SU-DHL-6 (cell line): ENCODE measurements at regions not wholly inside any gene's neighbourhood (a gene's known extent, or its start where the extent isn't known, plus 50 kb on each side); places are given as distances from the start of the nearest gene placed in this dataset.
"Not testable (repeated sequence)": the region's sequence is repeated elsewhere in the genome, so short reads cannot be mapped to it uniquely, and the experiment has no call there.

ENCODE experiments used
- H2AFZ ChIP-seq: fragments of 200-600 bp; sonication (generic); 2 replicates; pipeline ENCODE4 v1.6.1; 2014; ENCODE audit warnings: low read depth, mild to moderate bottlenecking, moderate library complexity, mixed read lengths, antibody characterized with exemption, low read length; ENCODE audit not compliant: severe bottlenecking
- H3F3A ChIP-seq: fragments of 200-600 bp; shearing (Covaris generic); 2 replicates; pipeline ENCODE4 v1.6.0; 2016; ENCODE audit warnings: antibody characterized with exemption, mild to moderate bottlenecking; ENCODE audit not compliant: insufficient read depth
- H3K27ac ChIP-seq: fragments of 200-600 bp; sonication (generic); 2 replicates; pipeline ENCODE4 v1.5.1; 2016; ENCODE audit warnings: low read depth, mild to moderate bottlenecking, low read length, moderate library complexity, mixed read lengths
- H3K27me3 ChIP-seq: fragments of 200-600 bp; sonication (generic), shearing (Covaris generic); 2 replicates; pipeline ENCODE4 v1.6.0; 2014; ENCODE audit warnings: mild to moderate bottlenecking, low read length
- H3K36me3 ChIP-seq: fragments of 200-600 bp; sonication (generic); 2 replicates; pipeline ENCODE4 v1.6.1; 2014; ENCODE audit warnings: mild to moderate bottlenecking, low read length, mixed read lengths
- H3K4me2 ChIP-seq: fragments of 300-600, 200-600 bp; shearing (Covaris generic), sonication (generic); 2 replicates; pipeline ENCODE4 v1.6.0; 2014; ENCODE audit warnings: low read length, low read depth, mild to moderate bottlenecking; ENCODE audit not compliant: poor library complexity, severe bottlenecking
- H3K4me3 ChIP-seq: fragments of 200-600 bp; sonication (generic); 2 replicates; pipeline ENCODE4 v1.5.1; 2014; ENCODE audit warnings: antibody characterized with exemption, low read length, mild to moderate bottlenecking, mixed read lengths; ENCODE audit not compliant: insufficient read depth, poor library complexity, severe bottlenecking
- H3K79me2 ChIP-seq: fragments of 200-600 bp; sonication (generic); 2 replicates; pipeline ENCODE4 v1.6.1; 2014; ENCODE audit warnings: mild to moderate bottlenecking, low read length, moderate library complexity; ENCODE audit not compliant: insufficient read depth
- H3K9ac ChIP-seq: fragments of 200-600 bp; sonication (generic); 2 replicates; pipeline ENCODE4 v1.7.0; 2014; ENCODE audit warnings: mild to moderate bottlenecking, low read length
- H3K9me2 ChIP-seq: fragments of 200-600 bp; sonication (generic); replicated peaks from 2 replicates; pipeline ENCODE4 v1.6.1; 2014; ENCODE audit warnings: low read length; ENCODE audit not compliant: insufficient read depth
- H3K9me3 ChIP-seq: fragments of 200-600 bp; sonication (generic); 2 replicates; pipeline ENCODE4 v1.6.1; 2014; ENCODE audit warnings: low read length, mixed read lengths; ENCODE audit not compliant: insufficient read depth
- H4K20me1 ChIP-seq: fragments of 200-600 bp; sonication (generic); 2 replicates; pipeline ENCODE4 v1.6.1; 2014; ENCODE audit warnings: low read depth, mild to moderate bottlenecking, antibody characterized with exemption, low read length, moderate library complexity, mixed read lengths
- EZH2phosphoT487 ChIP-seq: fragments of 200-600 bp; sonication (generic), shearing (Covaris generic); conservative IDR thresholded peaks from 2 replicates; pipeline ENCODE4 v1.6.1; 2018; ENCODE audit warnings: mild to moderate bottlenecking, antibody characterized with exemption, low read length, moderate library complexity, mixed read lengths
- TF ChIP-seq, protein P1 (sequence below): fragments of 200-600 bp; sonication (generic); IDR thresholded peaks from one replicate; pipeline ENCODE4 v1.5.1; 2017; ENCODE audit warnings: antibody characterized with exemption, mild to moderate bottlenecking, low read length, moderate library complexity; ENCODE audit not compliant: insufficient read depth, poor library complexity, severe bottlenecking

GRCh38 chr9:105021917-105022316 lies 94.0 kb upstream of the ABCA1 start:
- H2AFZ ChIP-seq, result no peak overlapping the region
- no peaks in the 10 kb centered on the region for H4K20me1 ChIP-seq
- H3K36me3 ChIP-seq, result no peaks in the 10 kb centered on the region
- TF ChIP-seq, protein P1, sequence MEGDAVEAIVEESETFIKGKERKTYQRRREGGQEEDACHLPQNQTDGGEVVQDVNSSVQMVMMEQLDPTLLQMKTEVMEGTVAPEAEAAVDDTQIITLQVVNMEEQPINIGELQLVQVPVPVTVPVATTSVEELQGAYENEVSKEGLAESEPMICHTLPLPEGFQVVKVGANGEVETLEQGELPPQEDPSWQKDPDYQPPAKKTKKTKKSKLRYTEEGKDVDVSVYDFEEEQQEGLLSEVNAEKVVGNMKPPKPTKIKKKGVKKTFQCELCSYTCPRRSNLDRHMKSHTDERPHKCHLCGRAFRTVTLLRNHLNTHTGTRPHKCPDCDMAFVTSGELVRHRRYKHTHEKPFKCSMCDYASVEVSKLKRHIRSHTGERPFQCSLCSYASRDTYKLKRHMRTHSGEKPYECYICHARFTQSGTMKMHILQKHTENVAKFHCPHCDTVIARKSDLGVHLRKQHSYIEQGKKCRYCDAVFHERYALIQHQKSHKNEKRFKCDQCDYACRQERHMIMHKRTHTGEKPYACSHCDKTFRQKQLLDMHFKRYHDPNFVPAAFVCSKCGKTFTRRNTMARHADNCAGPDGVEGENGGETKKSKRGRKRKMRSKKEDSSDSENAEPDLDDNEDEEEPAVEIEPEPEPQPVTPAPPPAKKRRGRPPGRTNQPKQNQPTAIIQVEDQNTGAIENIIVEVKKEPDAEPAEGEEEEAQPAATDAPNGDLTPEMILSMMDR, result no peak
- no peak for TF ChIP-seq EZH2phosphoT487
- no peak overlapping the region for H3K9ac ChIP-seq
- H3K9me3 ChIP-seq, result no peaks in the 10 kb centered on the region
- no peak overlapping the region for H3K27ac ChIP-seq
- H3F3A ChIP-seq, result no peaks in the 10 kb centered on the region
- H3K4me2 ChIP-seq, result no peak overlapping the region
- no peaks in the 10 kb centered on the region for H3K79me2 ChIP-seq
- no peaks in the 10 kb centered on the region for H3K27me3 ChIP-seq
- H3K9me2 ChIP-seq, result no peaks in the 10 kb centered on the region
- no peak overlapping the region for H3K4me3 ChIP-seq

DNA sequence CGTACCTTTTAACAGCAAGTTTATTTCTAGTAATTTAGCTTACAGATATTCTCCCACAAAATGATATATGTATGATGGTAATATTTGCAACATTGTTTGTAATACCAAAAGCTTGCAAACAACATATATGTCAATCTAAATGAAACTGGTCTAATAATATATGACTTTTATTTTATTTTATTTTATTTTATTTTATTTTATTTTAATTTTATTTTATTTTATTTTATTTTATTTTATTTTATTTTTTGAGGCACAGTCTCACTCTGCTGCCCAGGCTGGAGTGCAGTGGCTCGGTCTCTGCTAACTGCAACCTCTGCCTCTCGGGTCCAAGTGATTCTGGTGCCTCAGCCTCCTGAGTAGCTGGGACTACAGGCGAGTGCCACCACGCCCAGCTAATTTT lies 94.6 kb upstream of the ABCA1 start:
- not testable (repeated sequence) for H4K20me1 ChIP-seq, H3K79me2 ChIP-seq, H3K36me3 ChIP-seq, H3K9ac ChIP-seq, H3K4me3 ChIP-seq, H3K9me3 ChIP-seq, H3F3A ChIP-seq, H3K9me2 ChIP-seq, H3K27me3 ChIP-seq, H2AFZ ChIP-seq, H3K4me2 ChIP-seq, H3K27ac ChIP-seq

DNA sequence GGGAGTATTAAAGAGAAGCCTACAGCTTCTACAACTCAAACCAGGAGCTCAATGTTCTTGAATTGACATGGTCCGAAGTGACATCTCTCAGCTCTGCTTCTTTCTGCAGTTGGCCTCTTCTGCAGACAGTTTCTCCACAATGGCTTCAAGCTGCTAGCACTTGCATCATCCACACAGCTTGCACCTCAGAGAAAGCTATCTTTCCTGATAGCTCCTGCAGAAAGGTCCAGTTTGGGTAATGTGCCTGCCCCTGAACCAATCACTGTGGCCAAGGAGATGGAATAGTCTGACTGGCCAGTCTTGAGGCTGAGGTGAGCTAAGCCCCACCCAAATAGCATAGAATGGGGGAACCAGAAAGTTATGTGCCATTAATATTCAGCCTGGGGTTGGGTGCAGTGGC lies 95.8 kb upstream of the ABCA1 start:
- Histone ChIP-seq H3K79me2 (no peaks in the 10 kb centered on the region), H3K27me3 (no peaks in the 10 kb centered on the region), H3K9me2 (no peaks in the 10 kb centered on the region), H3K27ac (no peak overlapping the region), H3K9ac (no peak overlapping the region), H3K4me2 (no peak overlapping the region), H3K36me3 (no peaks in the 10 kb centered on the region), H2AFZ (no peak overlapping the region), H3K9me3 (no peaks in the 10 kb centered on the region), H4K20me1 (no peaks in the 10 kb centered on the region), H3F3A (no peaks in the 10 kb centered on the region), H3K4me3 (no peak overlapping the region)
- no peak for TF ChIP-seq EZH2phosphoT487
- TF ChIP-seq, protein P1, result no peak

DNA sequence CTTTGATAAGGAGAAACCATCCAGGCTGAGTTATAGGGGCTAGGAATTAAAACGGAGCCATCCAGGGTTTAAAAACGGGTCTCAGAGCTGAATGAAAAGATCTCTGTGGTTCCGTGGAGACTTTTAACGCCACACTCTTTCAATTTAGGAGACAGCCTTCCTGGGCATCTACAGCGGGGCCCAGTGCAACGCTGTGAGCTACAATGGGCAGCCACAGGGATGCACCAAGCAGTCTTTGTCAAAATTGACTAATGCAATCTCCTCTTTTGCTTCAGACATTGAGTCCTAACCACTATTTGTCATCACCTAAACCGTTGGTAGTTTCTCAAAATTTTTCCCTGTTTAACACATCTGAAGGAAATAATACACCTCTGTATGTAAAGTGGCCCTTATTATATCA lies 96.6 kb upstream of the ABCA1 start:
- Histone ChIP-seq H4K20me1 (no peaks in the 10 kb centered on the region), H2AFZ (no peak overlapping the region), H3K4me2 (no peak overlapping the region), H3F3A (no peaks in the 10 kb centered on the region), H3K27me3 (no peaks in the 10 kb centered on the region), H3K4me3 (no peak overlapping the region), H3K79me2 (no peaks in the 10 kb centered on the region), H3K9me3 (no peaks in the 10 kb centered on the region), H3K9me2 (no peaks in the 10 kb centered on the region), H3K9ac (no peak overlapping the region), H3K36me3 (no peaks in the 10 kb centered on the region), H3K27ac (no peak overlapping the region)
- TF ChIP-seq EZH2phosphoT487, result no peak
- TF ChIP-seq, protein P1, result no peak
